K562 (cell line): ENCODE measurements at regions not wholly inside any gene's neighbourhood (a gene's known extent, or its start where the extent isn't known, plus 50 kb on each side); places are given as distances from the start of the nearest gene placed in this dataset.

Experiments used
- ATAC-seq: fragments of 200-7000 bp; cut with Tn5 transposase; 3 replicates; pipeline ENCODE4 v1.9.1; 2020; ENCODE audit warnings: moderate library complexity
- BruUV-seq: library from RNA; stranded (reverse); fragments of 400-500 nt; replicated peaks from 2 replicates; lab custom pipeline; 2021; lab: Mats Ljungman, UMichigan
- CTCF ChIA-PET: fragments of 300-600 bp; formaldehyde crosslinking; extraction: SDS; loops from one replicate; lab custom pipeline; 2021; ENCODE audit warnings: low intra/inter-chr PET ratio; lab: Yijun Ruan, JAX
- POLR2A ChIA-PET: fragments of 300-600, 350-650 bp; sonication (Branson Sonifier 250); formaldehyde crosslinking; extraction: SDS; loops from one replicate; lab custom pipeline; 2021; ENCODE audit warnings: antibody characterized with exemption, inconsistent platforms; lab: Yijun Ruan, JAX
- DNase-seq, 4 experiments: peaks; one replicate each; pipeline versions ENCODE4 v3.0.0 to v3.0.0-alpha.2; 2011 to 2018; ENCODE audit warnings: low spot score in 3 of 4, mixed read lengths in 3 of 4; ENCODE audit errors: extremely low read depth in 1 of 4
- FAIRE-seq: peaks from 2 replicates; lab custom pipeline; 2011; peaks lifted over from hg19 to GRCh38; lab: Jason Lieb, UNC
- H2AFZ ChIP-seq: 2 replicates; pipeline ENCODE4 v1.6.0; 2011; ENCODE audit warnings: low read depth, low read length, control low read depth, inconsistent platforms
- H3K27ac ChIP-seq: fragments of 200-600 bp; 3 replicates; pipeline ENCODE4 v1.8.0; 2011; ENCODE audit warnings: low read depth, mild to moderate bottlenecking, control low read depth, inconsistent platforms, low read length, moderate library complexity, mixed read lengths; ENCODE audit errors: extremely low read depth
- H3K27me3 ChIP-seq, 2 experiments: fragments of 300-600 bp in 1 of 2; 2 replicates in 1 of 2; 3 replicates in 1 of 2; pipeline versions ENCODE4 v1.6.0 to v1.8.0; 2011; ENCODE audit warnings: inconsistent platforms in 2 of 2, low read length in 2 of 2, mild to moderate bottlenecking in 1 of 2, mixed read lengths in 1 of 2, moderate library complexity in 1 of 2; ENCODE audit not compliant: control insufficient read depth in 2 of 2, insufficient read depth in 2 of 2
- H3K36me3 ChIP-seq: fragments of 300-600 bp; 3 replicates; pipeline ENCODE4 v1.8.0; 2011; ENCODE audit warnings: mild to moderate bottlenecking, low read length, inconsistent platforms; ENCODE audit not compliant: control insufficient read depth, insufficient read depth
- H3K4me1 ChIP-seq, 2 experiments: fragments of 200-600 bp in 1 of 2; replicated peaks in 1 of 2; 2 replicates in 1 of 2; 3 replicates in 1 of 2; pipeline versions ENCODE4 v1.5.1 to v1.8.0; 2011; ENCODE audit warnings: inconsistent platforms in 2 of 2, low read length in 2 of 2, mild to moderate bottlenecking in 1 of 2, mixed read lengths in 1 of 2, moderate library complexity in 1 of 2; ENCODE audit not compliant: control insufficient read depth in 2 of 2, insufficient read depth in 2 of 2
- H3K4me2 ChIP-seq: 2 replicates; pipeline ENCODE4 v1.6.1; 2011; ENCODE audit warnings: low read length, control low read depth, inconsistent platforms, mixed read lengths; ENCODE audit not compliant: insufficient read depth
- H3K4me3 ChIP-seq: fragments of 200-600 bp; sonication (generic), shearing (Covaris generic); 2 replicates; pipeline ENCODE4 v1.5.1; 2016; ENCODE audit warnings: control low read depth, inconsistent platforms
- H3K79me2 ChIP-seq: fragments of 200-600 bp; 3 replicates; pipeline ENCODE4 v1.8.0; 2011; ENCODE audit warnings: low read length, inconsistent platforms; ENCODE audit not compliant: control insufficient read depth, insufficient read depth
- H3K9ac ChIP-seq, 2 experiments: 2 replicates each; pipeline versions ENCODE4 v1.6.0 to v1.6.1; 2011; ENCODE audit warnings: low read depth in 2 of 2, low read length in 2 of 2, control low read depth in 1 of 2, inconsistent platforms in 1 of 2, mild to moderate bottlenecking in 1 of 2, mixed read lengths in 1 of 2; ENCODE audit not compliant: insufficient read depth in 1 of 2
- H3K9me1 ChIP-seq: one replicate; pipeline ENCODE4 v1.6.0; 2011; ENCODE audit warnings: inconsistent platforms, mild to moderate bottlenecking, low read length, moderate library complexity; ENCODE audit not compliant: control insufficient read depth, insufficient read depth
- H3K9me3 ChIP-seq: replicated peaks from 2 replicates; pipeline ENCODE4 v1.5.1; 2011; ENCODE audit warnings: low read depth, low read length, inconsistent platforms; ENCODE audit not compliant: control insufficient read depth, insufficient read depth
- H4K20me1 ChIP-seq: replicated peaks from 2 replicates; pipeline ENCODE4 v1.6.1; 2011; ENCODE audit warnings: low read length, inconsistent platforms, mixed read lengths; ENCODE audit not compliant: control insufficient read depth, insufficient read depth
- BRCA1 ChIP-seq, 2 experiments: fragments of 450-650 bp in 1 of 2; sonication (generic) in 1 of 2; formaldehyde crosslinking in 1 of 2; IDR thresholded peaks; 2 replicates each; pipeline versions ENCODE4 v1.5.0 to v1.6.1; 2017 to 2020; ENCODE audit warnings: mild to moderate bottlenecking in 1 of 2, missing genetic modification reagents in 1 of 2
- CHD4 ChIP-seq: fragments of 200-600 bp; sonication (generic); IDR thresholded peaks from 3 replicates; pipeline ENCODE4 v1.6.1; 2012; ENCODE audit warnings: low read depth, mild to moderate bottlenecking, mixed read lengths, low read length, inconsistent platforms; ENCODE audit not compliant: insufficient read depth, insufficient replicate concordance, poor library complexity, severe bottlenecking
- DIDO1 ChIP-seq: fragments of 450-650 bp; IDR thresholded peaks from 2 replicates; pipeline ENCODE4 v1.6.1; 2016; ENCODE audit warnings: low read depth, missing biosample characterization, missing genetic modification characterization
- IFI16 ChIP-seq: fragments of 250-450 bp; sonication (Bioruptor Pico); IDR thresholded peaks from 2 replicates; pipeline ENCODE4 v2.1.2; 2022; ENCODE audit warnings: mild to moderate bottlenecking, inconsistent platforms
- NEUROD1 ChIP-seq: fragments of 150-350 bp; IDR thresholded peaks from 2 replicates; pipeline ENCODE4 v1.6.1; 2014; ENCODE audit warnings: borderline replicate concordance, low read length, low read depth; ENCODE audit not compliant: partially characterized antibody
- NFIC ChIP-seq: fragments of 450-650 bp; IDR thresholded peaks from 2 replicates; pipeline ENCODE4 v1.6.1; 2017; ENCODE audit warnings: mild to moderate bottlenecking, inconsistent platforms
- RB1 ChIP-seq: fragments of 450-650 bp; IDR thresholded peaks from 2 replicates; pipeline ENCODE4 v1.6.1; 2017; ENCODE audit warnings: low read depth, mild to moderate bottlenecking
- RFX1 ChIP-seq: fragments of 450-650 bp; IDR thresholded peaks from 2 replicates; pipeline ENCODE4 v1.6.1; 2016; ENCODE audit warnings: mild to moderate bottlenecking, moderate library complexity
- SRSF9 ChIP-seq: fragments of 200-400 bp; formaldehyde crosslinking; IDR thresholded peaks from 2 replicates; pipeline ENCODE4 v1.6.1; 2017; ENCODE audit warnings: low read depth, low read length, borderline replicate concordance
- ZBTB40 ChIP-seq, 2 experiments: fragments of 450-650 bp in 1 of 2; sonication (generic) in 1 of 2; formaldehyde crosslinking in 1 of 2; IDR thresholded peaks; 2 replicates each; pipeline versions ENCODE4 v1.7.1 to v1.9.0; 2016 to 2022; ENCODE audit warnings: inconsistent platforms in 1 of 2, mild to moderate bottlenecking in 1 of 2, missing genetic modification reagents in 1 of 2
- ZKSCAN3 ChIP-seq: fragments of 250-450 bp; sonication (Bioruptor Pico); IDR thresholded peaks from 2 replicates; pipeline ENCODE4 v1.4.0; 2020
- ZNF277 ChIP-seq: fragments of 250-450 bp; sonication (Bioruptor Pico); IDR thresholded peaks from 2 replicates; pipeline ENCODE4 v1.8.0; 2022; ENCODE audit warnings: inconsistent platforms, mild to moderate bottlenecking, moderate library complexity, borderline replicate concordance
- ZNF778 ChIP-seq: fragments of 450-650 bp; formaldehyde crosslinking; IDR thresholded peaks from 2 replicates; pipeline ENCODE4 v1.4.0; 2020; ENCODE audit warnings: mild to moderate bottlenecking, moderate library complexity
- ZSCAN32 ChIP-seq: fragments of 450-650 bp; formaldehyde crosslinking; IDR thresholded peaks from 2 replicates; pipeline ENCODE4 v1.4.0; 2020; ENCODE audit warnings: mild to moderate bottlenecking, moderate library complexity
- WGBS: fragments of 100-300 bp; shearing (Covaris generic); methylation state at CpG from one replicate; pipeline ENCODE4 v1.1.6; 2016; ENCODE audit warnings: low coverage, mixed read lengths; ENCODE audit not compliant: insufficient coverage; ENCODE audit errors: missing lambda C conversion rate; 5-methylcytosine and 5-hydroxymethylcytosine counted together
- in situ Hi-C: fragments of 300-500 bp; cut with MboI; formaldehyde crosslinking; loops from 4 replicates; pipeline ENCODE4 v1.15.0; 2018; ENCODE audit warnings: inconsistent platforms, mixed read lengths
- intact Hi-C: fragments of 100-400 bp; cut with micrococcal nuclease; formaldehyde crosslinking; loops from 2 replicates; pipeline ENCODE4 v1.14.2; 2022

GRCh38 chr4:181858741-181859140 lies 384.5 kb upstream of the TENM3 start:
- Histone ChIP-seq H3K36me3 (no peaks in the 10 kb centered on the region), H4K20me1 (no peaks in the 10 kb centered on the region), H3K9me1 (no peaks in the 10 kb centered on the region), H3K4me3 (no peak overlapping the region), H3K9ac (no peak overlapping the region), H3K27me3 (no peaks in the 10 kb centered on the region), H3K4me1 (no peaks in the 10 kb centered on the region), H3K27ac (no peak overlapping the region), H3K9me3 (no peaks in the 10 kb centered on the region; the same call in 1 of the 2 replicates), H2AFZ (no peak overlapping the region), H3K4me2 (no peak overlapping the region), H3K79me2 (no peaks in the 10 kb centered on the region)
- ChIA-PET POLR2A (interaction anchor here (0.7 kb wide), 1 partner anchor 128 kb away, joined by 3 read pairs; no protein-coding TSS in a partner anchor), CTCF (no interaction called here)
- no TSS peak for BruUV-seq
- no peak for FAIRE-seq
- DNase-seq: no peak
- intact Hi-C loops: no loop called here
- ATAC-seq: no peak
- 0% methylated on average over 2 of the region's 4 CpGs for WGBS
- in situ Hi-C loops: no loop called here
- TF ChIP-seq CHD4 (no peak), ZKSCAN3 (CRISPR knock-in tag) (no peak), ZBTB40 (IDR thresholded peaks at IDR 0.05) (no peak), ZBTB40 (CRISPR knock-in tag; IDR thresholded peaks at IDR 0.05) (no peak), SRSF9 (no peak), ZNF277 (CRISPR knock-in tag) (no peak), NFIC (no peak), DIDO1 (tag) (no peak), ZNF778 (CRISPR knock-in tag) (no peak), RFX1 (no peak), BRCA1 (IDR thresholded peaks at IDR 0.05) (no peak), BRCA1 (CRISPR knock-in tag; IDR thresholded peaks at IDR 0.05) (no peak), IFI16 (CRISPR knock-in tag) (no peak), ZSCAN32 (CRISPR knock-in tag) (no peak), RB1 (no peak), NEUROD1 (no peak)
